PC-9 (cell line): ENCODE measurements at regions not wholly inside any gene's neighbourhood (a gene's known extent, or its start where the extent isn't known, plus 50 kb on each side); places are given as distances from the start of the nearest gene placed in this dataset.

ENCODE experiments used
- CTCF ChIP-seq: fragments of 200-600 bp; sonication (generic); conservative IDR thresholded peaks from 2 replicates; pipeline ENCODE4 v1.6.1; 2017; ENCODE audit warnings: mixed run types, antibody characterized with exemption, mild to moderate bottlenecking, moderate library complexity
- EZH2 ChIP-seq: fragments of 200-600 bp; sonication (generic); IDR thresholded peaks from 2 replicates; pipeline ENCODE4 v1.8.0; 2017; ENCODE audit warnings: antibody characterized with exemption, low read depth

- TF ChIP-seq CTCF (no peak), EZH2 (no peak)
Observed at GRCh38 chr4:126678618-126679017, 954.1 kb upstream of the INTU start.
